ENCODE measurements at regions not wholly inside any gene's neighbourhood (a gene's known extent, or its start where the extent isn't known, plus 50 kb on each side); places are given as distances from the start of the nearest gene placed in this dataset.

GRCh38 chr20:4084721-4085120 lies 63.9 kb upstream of the SMOX start:
- peaks cover 4% of the 10 kb centered on the region; the same call in 1 of the 2 replicates for H3K27me3 ChIP-seq (ENCODE audit: low read depth, low read length)
- no peak for TF ChIP-seq CTCF (IDR thresholded peaks at IDR 0.05; ENCODE audit: low read depth, low read length)
- TF ChIP-seq EZH2phosphoT487 (IDR thresholded peaks at IDR 0.05; ENCODE audit: low read depth), result no peak
- H4K20me1 ChIP-seq (ENCODE audit: insufficient read depth, low read length), result no peaks in the 10 kb centered on the region
- peaks cover 7% of the 10 kb centered on the region for H3K36me3 ChIP-seq (replicated peaks; ENCODE audit: low read depth, low read length)
- peaks cover 38% of the 10 kb centered on the region for H3K4me1 ChIP-seq (ENCODE audit: low read length)
- peak overlapping the region; percentile 7; the same call in 1 of the 2 replicates for H2AFZ ChIP-seq (ENCODE audit: low read depth, low read length)
- H3K9ac ChIP-seq (ENCODE audit: low read length), result no peak overlapping the region
- no peak overlapping the region for H3K27ac ChIP-seq (ENCODE audit: low read length)
- H3K4me2 ChIP-seq (ENCODE audit: low read length), result peak overlapping the region; percentile 91
- H3K4me3 ChIP-seq (ENCODE audit: low read length), result no peak overlapping the region
- H3K9me3 ChIP-seq (ENCODE audit: insufficient read depth, low read length), result peaks cover 4% of the 10 kb centered on the region; the same call in 1 of the 2 replicates
- H3K79me2 ChIP-seq (ENCODE audit: low read length), result no peaks in the 10 kb centered on the region

GRCh38 chr20:4084096-4084495 lies 64.5 kb upstream of the SMOX start:
- Histone ChIP-seq H3K27ac (ENCODE audit: low read length) (no peak overlapping the region), H3K27me3 (ENCODE audit: low read depth, low read length) (peaks cover 4% of the 10 kb centered on the region; the same call in 1 of the 2 replicates), H3K4me2 (ENCODE audit: low read length) (no peak overlapping the region), H3K79me2 (ENCODE audit: low read length) (no peaks in the 10 kb centered on the region), H2AFZ (ENCODE audit: low read depth, low read length) (peak overlapping the region; percentile 7; the same call in 1 of the 2 replicates), H3K36me3 (replicated peaks; ENCODE audit: low read depth, low read length) (peaks cover 7% of the 10 kb centered on the region), H3K4me1 (ENCODE audit: low read length) (peaks cover 38% of the 10 kb centered on the region), H4K20me1 (ENCODE audit: insufficient read depth, low read length) (no peaks in the 10 kb centered on the region), H3K9me3 (ENCODE audit: insufficient read depth, low read length) (peaks cover 4% of the 10 kb centered on the region; the same call in 1 of the 2 replicates), H3K9ac (ENCODE audit: low read length) (no peak overlapping the region), H3K4me3 (ENCODE audit: low read length) (no peak overlapping the region)
- TF ChIP-seq CTCF (IDR thresholded peaks at IDR 0.05; ENCODE audit: low read depth, low read length) (no peak), EZH2phosphoT487 (IDR thresholded peaks at IDR 0.05; ENCODE audit: low read depth) (no peak)

GRCh38 chr20:4083098-4083865 lies 65.3 kb upstream of the SMOX start:
- Histone ChIP-seq H3K27me3 (ENCODE audit: low read depth, low read length) (peaks cover 4% of the 10 kb centered on the region; the same call in 1 of the 2 replicates), H3K9ac (ENCODE audit: low read length) (no peak overlapping the region; the same call in 1 of the 2 replicates), H3K27ac (ENCODE audit: low read length) (0 out of 2 replicates have a peak overlapping the region, but pooled peaks have one; percentile 70), H3K36me3 (replicated peaks; ENCODE audit: low read depth, low read length) (peaks cover 7% of the 10 kb centered on the region), H3K4me2 (ENCODE audit: low read length) (no peak overlapping the region), H3K4me1 (ENCODE audit: low read length) (peaks cover 38% of the 10 kb centered on the region), H4K20me1 (ENCODE audit: insufficient read depth, low read length) (no peaks in the 10 kb centered on the region), H3K79me2 (ENCODE audit: low read length) (no peaks in the 10 kb centered on the region), H3K4me3 (ENCODE audit: low read length) (no peak overlapping the region), H3K9me3 (ENCODE audit: insufficient read depth, low read length) (peaks cover 4% of the 10 kb centered on the region; the same call in 1 of the 2 replicates), H2AFZ (ENCODE audit: low read depth, low read length) (no peak overlapping the region)
- TF ChIP-seq EZH2phosphoT487 (IDR thresholded peaks at IDR 0.05; ENCODE audit: low read depth) (no peak), CTCF (IDR thresholded peaks at IDR 0.05; ENCODE audit: low read depth, low read length) (no peak)

- no peaks in the 10 kb centered on the region for H3K79me2 ChIP-seq (ENCODE audit: low read length)
- peak overlapping the region; percentile 70 for H3K27ac ChIP-seq (ENCODE audit: low read length)
- H3K4me3 ChIP-seq (ENCODE audit: low read length), result peak overlapping the region; percentile 61
- H3K9me3 ChIP-seq (ENCODE audit: insufficient read depth, low read length), result peaks cover 4% of the 10 kb centered on the region; the same call in 1 of the 2 replicates
- TF ChIP-seq CTCF (IDR thresholded peaks at IDR 0.05; ENCODE audit: low read depth, low read length) (no peak), EZH2phosphoT487 (IDR thresholded peaks at IDR 0.05; ENCODE audit: low read depth) (no peak)
- peak overlapping the region; percentile 65 for H3K9ac ChIP-seq (ENCODE audit: low read length)
- peaks cover 4% of the 10 kb centered on the region; the same call in 1 of the 2 replicates for H3K27me3 ChIP-seq (ENCODE audit: low read depth, low read length)
- H2AFZ ChIP-seq (ENCODE audit: low read depth, low read length), result peak overlapping the region; percentile 67
- H4K20me1 ChIP-seq (ENCODE audit: insufficient read depth, low read length), result no peaks in the 10 kb centered on the region
- peak overlapping the region; percentile 93 for H3K4me2 ChIP-seq (ENCODE audit: low read length)
- H3K4me1 ChIP-seq (ENCODE audit: low read length), result peaks cover 38% of the 10 kb centered on the region
- H3K36me3 ChIP-seq (replicated peaks; ENCODE audit: low read depth, low read length), result peaks cover 7% of the 10 kb centered on the region
These were observed 66.1 kb upstream of the SMOX start for GRCh38 chr20:4082406-4083097.
